HepG2 (cell line): ENCODE measurements at regions not wholly inside any gene's neighbourhood (a gene's known extent, or its start where the extent isn't known, plus 50 kb on each side); places are given as distances from the start of the nearest gene placed in this dataset.
A peak's percentile ranks its signal among the peaks of the same experiment; 100 is the strongest.

Experiments used
- ATAC-seq: fragments of 200-7000 bp; cut with Tn5 transposase; 3 replicates; pipeline ENCODE4 v1.9.1; 2020; ENCODE audit warnings: mild to moderate bottlenecking, moderate library complexity
- BruUV-seq: library from RNA; stranded (reverse); fragments of 400-500 nt; replicated peaks from 2 replicates; lab custom pipeline; 2021; lab: Mats Ljungman, UMichigan
- CTCF ChIA-PET: fragments of 300-600 bp; formaldehyde crosslinking; extraction: SDS; loops from one replicate; lab custom pipeline; 2021; ENCODE audit warnings: low total read pairs, inconsistent platforms, low intra/inter-chr PET ratio; lab: Yijun Ruan, JAX
- POLR2A ChIA-PET: fragments of 350-600 bp; sonication (Branson Sonifier 250); formaldehyde crosslinking; loops from one replicate; lab custom pipeline; 2020; ENCODE audit warnings: antibody characterized with exemption, inconsistent platforms; lab: Yijun Ruan, JAX
- DNase-seq: peaks from one replicate; pipeline ENCODE4 v3.0.0-alpha.2; 2015; ENCODE audit warnings: low spot score
- FAIRE-seq: peaks from 3 replicates; lab custom pipeline; 2011; peaks lifted over from hg19 to GRCh38; lab: Jason Lieb, UNC
- H2AFZ ChIP-seq: one replicate; pipeline ENCODE4 v1.6.1; 2011; ENCODE audit warnings: low read length, inconsistent platforms
- H3K27ac ChIP-seq: fragments of 300-600 bp; 3 replicates; pipeline ENCODE4 v1.8.0; 2011; ENCODE audit warnings: mixed run types, mild to moderate bottlenecking, mixed read lengths, low read length, inconsistent platforms; ENCODE audit not compliant: insufficient read depth; ENCODE audit errors: extremely low read length
- H3K27me3 ChIP-seq, 2 experiments: fragments of 200-600 bp in 1 of 2; 2 replicates in 1 of 2; 3 replicates in 1 of 2; pipeline versions ENCODE4 v1.6.0 to v1.8.0; 2011; ENCODE audit warnings: low read length in 2 of 2, mild to moderate bottlenecking in 2 of 2, moderate library complexity in 2 of 2, inconsistent platforms in 1 of 2; ENCODE audit not compliant: insufficient read depth in 2 of 2, control insufficient read depth in 1 of 2
- H3K36me3 ChIP-seq, 2 experiments: fragments of 200-600 bp in 1 of 2; replicated peaks in 1 of 2; 2 replicates in 1 of 2; 3 replicates in 1 of 2; pipeline versions ENCODE4 v1.5.1 to v1.8.0; 2011; ENCODE audit warnings: low read length in 2 of 2, inconsistent platforms in 1 of 2; ENCODE audit not compliant: insufficient read depth in 2 of 2, control insufficient read depth in 1 of 2
- H3K4me1 ChIP-seq: 2 replicates; pipeline ENCODE4 v1.5.1; 2012; ENCODE audit warnings: low read length, inconsistent platforms; ENCODE audit not compliant: insufficient read depth
- H3K4me2 ChIP-seq: 2 replicates; pipeline ENCODE4 v1.6.0; 2011; ENCODE audit warnings: low read depth, low read length, inconsistent platforms
- H3K4me3 ChIP-seq, 3 experiments: fragments of 200-600 bp in 1 of 3; sonication (generic), shearing (Covaris generic) in 1 of 3; replicated peaks in 1 of 3; 2 replicates each; pipeline ENCODE4 v1.5.1; 2011 to 2016; ENCODE audit warnings: low read length in 3 of 3, inconsistent platforms in 2 of 3, low read depth in 2 of 3, mild to moderate bottlenecking in 2 of 3, control low read depth in 1 of 3, mixed read lengths in 1 of 3; ENCODE audit not compliant: insufficient read depth in 1 of 3
- H3K79me2 ChIP-seq: one replicate; pipeline ENCODE4 v1.6.1; 2011; ENCODE audit warnings: low read length, inconsistent platforms; ENCODE audit not compliant: insufficient read depth
- H3K9ac ChIP-seq: 2 replicates; pipeline ENCODE4 v1.6.0; 2011; ENCODE audit warnings: mild to moderate bottlenecking, low read depth, low read length, inconsistent platforms; ENCODE audit not compliant: insufficient read depth
- H3K9me3 ChIP-seq: 2 replicates; pipeline ENCODE4 v1.5.1; 2012; ENCODE audit warnings: mild to moderate bottlenecking, low read length
- H4K20me1 ChIP-seq: 2 replicates; pipeline ENCODE4 v1.6.0; 2011; ENCODE audit warnings: inconsistent platforms, mild to moderate bottlenecking, low read length, moderate library complexity; ENCODE audit not compliant: insufficient read depth
- ZNF329 ChIP-seq: sonication (generic); formaldehyde crosslinking; IDR thresholded peaks from 2 replicates; pipeline ENCODE4 v1.9.0; 2021; ENCODE audit warnings: low read depth, mild to moderate bottlenecking, missing genetic modification reagents
- ZNF503 ChIP-seq: sonication (generic); formaldehyde crosslinking; IDR thresholded peaks from 2 replicates; pipeline ENCODE4 v1.4.0; 2020; ENCODE audit warnings: missing genetic modification reagents
- ZNF563 ChIP-seq: sonication (generic); formaldehyde crosslinking; IDR thresholded peaks from 2 replicates; pipeline ENCODE4 v1.8.0; 2022; ENCODE audit warnings: mild to moderate bottlenecking, moderate library complexity, missing genetic modification reagents
- WGBS: methylation state at CpG from one replicate; pipeline ENCODE4 v1.1.6; 2017; ENCODE audit warnings: low lambda C conversion rate; 5-methylcytosine and 5-hydroxymethylcytosine counted together
- in situ Hi-C: cut with HindIII; loops from 2 replicates; pipeline ENCODE4 v1.10.0; 2017; ENCODE audit warnings: low pct_unique_long_range_greater_than_20kb; ENCODE audit not compliant: extremely low pct_ligation_motif_present
- intact Hi-C: fragments of 100-400 bp; cut with micrococcal nuclease; formaldehyde crosslinking; loops from one replicate; pipeline ENCODE4 v1.10.0; 2022; ENCODE audit not compliant: unreplicated experiment

- FAIRE-seq (no peak), ATAC-seq (no peak), DNase-seq (no peak)
- in situ Hi-C loops (no loop called here), intact Hi-C loops (no loop called here)
- H3K4me3 ChIP-seq = no peak overlapping the region
- WGBS = 34% methylated on average over 12 of the region's 12 CpGs
- H3K4me1 ChIP-seq = peaks cover 11% of the 10 kb centered on the region; the same call in 1 of the 2 replicates
- no peaks in the 10 kb centered on the region for H3K36me3 ChIP-seq
- CTCF ChIA-PET = no interaction called here
- H2AFZ ChIP-seq = no peak overlapping the region
- no peaks in the 10 kb centered on the region for H3K79me2 ChIP-seq
- BruUV-seq = no TSS peak
- no peak overlapping the region for H3K9ac ChIP-seq
- TF ChIP-seq ZNF563 (CRISPR knock-in tag) (no peak), ZNF329 (CRISPR knock-in tag) (0 out of 2 replicates have a peak, but pooled peaks have one; percentile 40)
- peaks cover 0 to 6% of the 10 kb centered on the region in 2 experiments; a peak in 3 of 5 replicates for H3K27me3 ChIP-seq
- no peak overlapping the region for H3K27ac ChIP-seq
- POLR2A ChIA-PET = no interaction called here
- H3K9me3 ChIP-seq = no peaks in the 10 kb centered on the region
- H3K4me2 ChIP-seq = no peak overlapping the region
- H4K20me1 ChIP-seq = no peaks in the 10 kb centered on the region
Observed at GRCh38 chr6:149140137-149140909, 177.2 kb upstream of the TAB2 start.

GRCh38 chr6:149140910-149141290 is 176.6 kb upstream of the TAB2 start:
- WGBS = 24% methylated on average over 1 of the region's 1 CpG
- POLR2A ChIA-PET = no interaction called here
- in situ Hi-C loops (no loop called here), intact Hi-C loops (no loop called here)
- Histone ChIP-seq H3K4me3 (no peak overlapping the region), H3K36me3 (no peaks in the 10 kb centered on the region), H2AFZ (no peak overlapping the region), H3K27me3 (peaks cover 0 to 5% of the 10 kb centered on the region in 2 experiments; a peak in 3 of 5 replicates), H3K4me1 (peaks cover 11% of the 10 kb centered on the region; the same call in 1 of the 2 replicates), H3K9me3 (no peaks in the 10 kb centered on the region), H3K79me2 (no peaks in the 10 kb centered on the region), H4K20me1 (no peaks in the 10 kb centered on the region), H3K27ac (no peak overlapping the region), H3K4me2 (no peak overlapping the region), H3K9ac (no peak overlapping the region)
- BruUV-seq = no TSS peak
- CTCF ChIA-PET = no interaction called here
- DNase-seq = no peak
- FAIRE-seq = no peak
- no peak for ATAC-seq
- no peak for TF ChIP-seq ZNF503
